ENCODE measurements at regions not wholly inside any gene's neighbourhood (a gene's known extent, or its start where the extent isn't known, plus 50 kb on each side); places are given as distances from the start of the nearest gene placed in this dataset.
"Not testable (repeated sequence)": the region's sequence is repeated elsewhere in the genome, so short reads cannot be mapped to it uniquely, and the experiment has no call there.

DNA sequence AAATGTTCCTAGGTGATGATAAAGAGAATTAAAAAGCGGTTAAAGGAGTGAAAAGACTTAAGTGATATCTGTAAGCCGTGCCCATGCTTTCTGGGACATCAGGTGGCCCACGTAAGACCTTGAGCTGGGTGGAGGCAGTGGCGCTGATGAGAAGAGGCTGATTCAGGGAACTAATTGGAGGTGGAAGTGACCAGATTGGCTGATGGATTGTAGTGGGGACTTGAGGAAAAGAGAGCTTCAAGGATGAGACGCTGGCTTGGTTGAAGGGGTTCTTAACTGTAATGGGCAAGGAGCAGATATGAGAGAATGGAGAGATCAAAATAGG is 69.1 kb upstream of the EP300 start:
- no peak for ATAC-seq
- H3K4me3 Mint-ChIP-seq = peak overlapping the region; percentile 75
- DNase-seq = no peak
- peaks cover 19% of the 10 kb centered on the region for H3K4me1 Mint-ChIP-seq
- no peak overlapping the region for H3K27ac Mint-ChIP-seq
- H3K27me3 Mint-ChIP-seq = peaks cover 2% of the 10 kb centered on the region
- no peaks in the 10 kb centered on the region for H3K36me3 Mint-ChIP-seq (ENCODE audit: low read depth)
- no peaks in the 10 kb centered on the region for H3K9me3 Mint-ChIP-seq

DNA sequence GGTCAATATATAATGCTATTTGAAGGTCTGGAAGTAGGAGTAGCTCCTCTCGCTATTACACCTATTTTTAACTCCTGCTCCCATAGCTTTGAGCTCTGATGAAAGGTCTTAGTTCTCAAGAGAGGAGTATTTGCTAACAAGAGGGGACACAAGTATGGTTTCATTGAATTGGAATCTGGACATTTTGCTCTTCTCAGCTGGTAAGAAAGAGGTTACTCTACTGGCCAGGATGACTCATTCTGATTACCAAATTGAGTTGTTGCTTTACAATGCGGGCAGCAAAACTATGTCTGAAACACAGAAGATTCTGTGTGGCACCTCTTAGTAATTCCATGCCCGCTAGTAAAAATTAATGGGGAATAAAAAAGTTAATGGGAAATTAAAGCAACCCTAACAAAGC is 63.6 kb upstream of the EP300 start:
- Mint-ChIP-seq H3K4me3 (no peak overlapping the region), H3K27me3 (no peaks in the 10 kb centered on the region), H3K27ac (no peak overlapping the region), H3K9me3 (no peaks in the 10 kb centered on the region), H3K36me3 (ENCODE audit: low read depth) (no peaks in the 10 kb centered on the region), H3K4me1 (no peaks in the 10 kb centered on the region)
- ATAC-seq = no peak
- DNase-seq = no peak

GRCh38 chr22:41030891-41031290 is 61.5 kb upstream of the EP300 start:
- Mint-ChIP-seq H3K27me3 (no peaks in the 10 kb centered on the region), H3K27ac (no peak overlapping the region), H3K36me3 (ENCODE audit: low read depth) (no peaks in the 10 kb centered on the region), H3K4me3 (no peak overlapping the region), H3K9me3 (no peaks in the 10 kb centered on the region), H3K4me1 (no peaks in the 10 kb centered on the region)
- ATAC-seq (no peak), DNase-seq (no peak)

DNA sequence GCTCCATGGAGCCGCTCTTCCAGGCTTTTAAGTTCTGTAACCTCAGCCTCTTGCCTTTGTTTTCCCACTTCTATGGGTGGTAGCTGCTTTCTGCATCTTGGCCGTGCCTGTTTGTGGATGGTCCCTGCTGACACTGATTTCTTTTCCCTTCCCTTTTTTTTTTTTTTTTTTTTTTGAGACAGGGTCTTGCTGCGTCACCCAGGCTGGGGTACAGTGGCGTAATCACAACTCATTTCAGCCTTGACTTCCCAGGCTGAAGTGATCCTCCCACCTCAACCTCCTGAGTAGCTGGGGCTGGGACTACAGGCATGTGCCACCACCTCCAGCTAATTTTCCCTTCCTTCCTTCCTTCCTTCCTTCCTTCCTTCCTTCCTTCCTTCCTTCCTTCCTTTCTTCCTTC is 57.7 kb upstream of the EP300 start:
- Mint-ChIP-seq H3K4me1 (no peaks in the 10 kb centered on the region), H3K9me3 (no peaks in the 10 kb centered on the region), H3K27me3 (no peaks in the 10 kb centered on the region), H3K27ac (no peak overlapping the region), H3K4me3 (no peak overlapping the region), H3K36me3 (ENCODE audit: low read depth) (no peaks in the 10 kb centered on the region)
- no peak for ATAC-seq
- DNase-seq = no peak

GRCh38 chr22:41036924-41037323 is 55.5 kb upstream of the EP300 start:
- ATAC-seq (no peak), DNase-seq (no peak)
- Mint-ChIP-seq H3K9me3 (no peaks in the 10 kb centered on the region), H3K27me3 (no peaks in the 10 kb centered on the region), H3K4me1 (no peaks in the 10 kb centered on the region), H3K4me3 (no peak overlapping the region), H3K27ac (no peak overlapping the region), H3K36me3 (ENCODE audit: low read depth) (no peaks in the 10 kb centered on the region)

- H3K9me3 Mint-ChIP-seq = no peaks in the 10 kb centered on the region
- ATAC-seq (no peak), DNase-seq (no peak)
- H3K36me3 Mint-ChIP-seq (ENCODE audit: low read depth) = no peaks in the 10 kb centered on the region
- no peaks in the 10 kb centered on the region for H3K27me3 Mint-ChIP-seq
- no peak overlapping the region for H3K27ac Mint-ChIP-seq
- H3K4me1 Mint-ChIP-seq = no peaks in the 10 kb centered on the region
- H3K4me3 Mint-ChIP-seq = no peak overlapping the region
Observed at GRCh38 chr22:41038732-41039131, 53.7 kb upstream of the EP300 start.

GRCh38 chr22:41039641-41040040 is 52.8 kb upstream of the EP300 start:
- H3K4me1 Mint-ChIP-seq; H3K27ac Mint-ChIP-seq; H3K9me3 Mint-ChIP-seq; H3K27me3 Mint-ChIP-seq; DNase-seq; H3K4me3 Mint-ChIP-seq; ATAC-seq; H3K36me3 Mint-ChIP-seq (ENCODE audit: low read depth): not testable (repeated sequence)

DNA sequence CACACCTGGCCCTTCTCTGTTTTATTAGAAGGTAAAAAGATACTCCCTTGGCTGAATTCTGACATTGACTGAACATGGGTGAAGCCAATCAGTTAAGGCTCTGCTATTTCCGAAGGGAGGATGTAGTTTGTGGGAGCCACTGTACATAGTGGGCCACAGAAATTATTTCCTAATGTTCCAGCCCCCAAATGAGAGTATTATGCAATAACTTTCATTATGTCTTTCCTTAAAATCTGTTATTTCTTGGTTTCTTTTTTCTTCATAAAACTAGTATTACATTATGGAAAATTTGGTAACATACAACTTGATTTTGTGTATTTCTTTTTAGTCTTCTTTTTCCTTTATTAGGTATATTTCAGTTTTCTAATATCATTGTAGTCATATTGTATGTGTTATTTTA is 51.9 kb upstream of the EP300 start:
- no peaks in the 10 kb centered on the region for H3K27me3 Mint-ChIP-seq
- H3K4me3 Mint-ChIP-seq = no peak overlapping the region
- DNase-seq (no peak), ATAC-seq (no peak)
- H3K27ac Mint-ChIP-seq = no peak overlapping the region
- no peaks in the 10 kb centered on the region for H3K36me3 Mint-ChIP-seq (ENCODE audit: low read depth)
- H3K9me3 Mint-ChIP-seq = no peaks in the 10 kb centered on the region
- H3K4me1 Mint-ChIP-seq = no peaks in the 10 kb centered on the region

- Mint-ChIP-seq H3K9me3 (no peaks in the 10 kb centered on the region), H3K4me3 (no peak overlapping the region), H3K36me3 (ENCODE audit: low read depth) (no peaks in the 10 kb centered on the region), H3K27me3 (no peaks in the 10 kb centered on the region), H3K4me1 (no peaks in the 10 kb centered on the region), H3K27ac (no peak overlapping the region)
- ATAC-seq = no peak
- DNase-seq = no peak
Observed at GRCh38 chr22:41041532-41041931, 50.9 kb upstream of the EP300 start.
